CD4-positive, alpha-beta T cell treated with Interleukin-6 for 4 hours (primary cell): ENCODE measurements at regions not wholly inside any gene's neighbourhood (a gene's known extent, or its start where the extent isn't known, plus 50 kb on each side); places are given as distances from the start of the nearest gene placed in this dataset.
"Not testable (repeated sequence)": the region's sequence is repeated elsewhere in the genome, so short reads cannot be mapped to it uniquely, and the experiment has no call there.

Experiments used
- DNase-seq: peaks from one replicate; pipeline ENCODE4 v3.0.0-alpha.2; 2020; ENCODE audit warnings: mixed read lengths

DNA sequence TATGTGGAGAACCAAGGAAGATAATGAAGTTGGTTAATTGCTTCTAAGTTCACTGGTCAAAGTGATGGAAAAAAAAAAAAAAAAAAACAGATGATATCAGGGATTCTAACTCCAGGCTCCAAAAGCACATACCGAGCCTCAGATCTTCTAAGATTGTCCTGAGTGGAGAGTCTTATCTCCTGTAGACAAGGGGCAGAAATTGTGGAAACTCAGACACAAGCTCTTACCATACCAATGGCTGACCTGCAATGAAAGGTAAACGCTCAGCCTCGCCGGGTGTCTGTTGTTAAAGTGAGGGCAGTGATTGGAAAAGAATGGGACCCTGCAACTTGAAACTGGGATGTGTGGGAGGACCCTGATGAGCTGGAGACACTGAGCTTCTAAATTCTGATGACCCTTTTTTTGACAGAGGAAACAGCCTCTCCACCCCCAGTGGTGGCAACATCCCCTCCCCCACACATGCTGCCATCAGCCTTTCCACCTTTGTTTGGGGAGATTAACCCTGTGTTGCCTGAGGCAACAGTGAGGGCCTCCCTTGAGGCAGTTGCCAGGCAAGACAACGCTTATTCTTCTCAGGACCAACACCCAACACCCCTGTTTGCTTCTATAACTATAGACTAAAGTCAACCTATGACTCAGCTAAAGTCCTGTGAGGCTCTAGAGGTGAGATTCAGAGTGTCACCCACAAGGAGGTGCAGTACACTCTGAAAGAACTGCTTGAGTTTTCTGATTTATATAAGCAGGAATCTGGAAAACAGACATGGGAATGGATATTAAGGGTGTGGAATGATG lies 154.0 kb downstream of the THBS2 start:
- no peak for DNase-seq

GRCh38 chr6:169098651-169099050 lies 155.0 kb downstream of the THBS2 start:
- DNase-seq = not testable (repeated sequence)

- no peak for DNase-seq
Observed at GRCh38 chr6:169098116-169098515, 155.5 kb downstream of the THBS2 start.

GRCh38 chr6:169097381-169097959 lies 156.2 kb downstream of the THBS2 start:
- no peak for DNase-seq

DNA sequence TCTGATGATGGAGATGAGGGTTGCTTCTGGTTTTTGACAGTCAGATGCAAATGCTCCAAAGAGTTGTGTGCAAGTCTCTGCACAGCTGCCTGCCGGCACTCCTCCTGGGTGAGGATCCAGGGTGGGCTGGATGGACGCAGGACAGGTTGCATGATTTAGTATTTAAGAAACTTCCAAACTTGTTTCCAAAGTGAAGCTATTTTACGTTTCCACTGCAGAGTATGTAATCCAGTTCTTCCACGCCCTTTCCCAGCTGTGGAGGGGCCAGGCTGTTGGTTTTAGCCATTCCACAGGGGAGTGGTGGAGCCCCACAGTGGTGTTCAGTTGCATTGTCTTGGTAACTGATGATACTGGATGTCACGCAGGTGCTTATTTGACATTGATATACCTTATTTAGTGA lies 157.3 kb downstream of the THBS2 start:
- DNase-seq = no peak

DNA sequence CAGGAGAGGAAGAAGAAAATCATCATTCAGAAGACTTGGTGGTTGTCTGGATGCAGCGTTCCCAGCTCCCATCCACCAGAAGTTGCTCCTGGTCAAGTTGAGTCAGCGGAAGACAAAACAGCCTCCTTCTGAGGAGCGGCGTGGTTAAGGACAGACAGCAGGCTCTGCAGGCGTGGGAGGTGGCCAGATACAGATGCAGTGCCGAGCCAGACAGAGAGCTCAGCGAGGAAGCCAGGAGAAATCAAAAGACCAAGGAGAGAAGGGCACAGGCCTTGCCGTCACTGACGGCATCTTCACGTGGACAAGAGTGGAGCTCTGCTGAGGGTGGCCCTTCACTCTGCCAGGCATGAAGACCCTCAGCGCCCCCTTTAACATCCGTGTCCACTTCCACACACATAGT lies 158.5 kb downstream of the THBS2 start:
- no peak for DNase-seq

- DNase-seq = no peak
Observed at GRCh38 chr6:169094552-169094950, 159.1 kb downstream of the THBS2 start.

DNA sequence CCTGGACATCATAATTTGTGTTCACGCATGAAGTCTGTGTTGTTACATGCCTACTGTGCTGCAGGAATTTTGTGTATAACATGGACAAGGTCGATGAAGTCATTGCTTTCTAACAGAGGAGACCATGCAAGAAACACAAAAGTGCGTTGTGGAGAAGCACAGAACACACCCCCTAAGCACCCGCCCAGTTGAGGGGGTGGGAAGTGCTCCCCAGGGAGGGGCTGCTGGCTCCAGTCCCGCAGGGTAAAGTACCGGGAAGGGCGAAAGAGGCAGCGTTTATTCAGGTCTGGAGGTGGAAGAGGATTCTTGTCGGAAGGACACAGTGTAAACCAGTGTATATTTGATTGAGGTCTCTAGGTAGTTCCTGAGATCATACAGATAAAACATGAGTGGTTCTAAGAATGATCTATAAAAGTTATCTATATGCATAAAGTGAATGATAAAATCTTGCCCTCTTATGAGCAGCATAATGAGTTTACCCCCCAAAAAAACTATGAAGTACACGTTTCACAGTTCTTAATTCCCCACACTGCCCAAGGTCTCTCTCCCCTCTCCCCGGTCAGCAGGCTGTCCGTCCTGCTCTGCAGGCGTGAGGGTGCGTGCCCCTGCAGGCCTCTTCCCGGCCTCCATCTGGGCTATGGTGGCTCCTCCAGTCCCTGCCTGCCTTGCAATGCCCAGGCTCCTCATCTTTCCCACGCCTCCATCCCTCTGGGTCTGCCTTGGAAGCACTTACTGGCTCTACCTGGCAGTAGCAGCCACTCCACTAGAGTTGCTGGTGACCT lies 159.7 kb downstream of the THBS2 start:
- no peak for DNase-seq

- no peak for DNase-seq
Observed at GRCh38 chr6:169093066-169093723, 160.5 kb downstream of the THBS2 start.

- DNase-seq = no peak
Observed at GRCh38 chr6:169092375-169092774, 161.3 kb downstream of the THBS2 start.

- DNase-seq = not testable (repeated sequence)
Observed at GRCh38 chr6:169090514-169091127, 163.0 kb downstream of the THBS2 start.

- DNase-seq = no peak
Observed at GRCh38 chr6:169088762-169089161, 164.9 kb downstream of the THBS2 start.

DNA sequence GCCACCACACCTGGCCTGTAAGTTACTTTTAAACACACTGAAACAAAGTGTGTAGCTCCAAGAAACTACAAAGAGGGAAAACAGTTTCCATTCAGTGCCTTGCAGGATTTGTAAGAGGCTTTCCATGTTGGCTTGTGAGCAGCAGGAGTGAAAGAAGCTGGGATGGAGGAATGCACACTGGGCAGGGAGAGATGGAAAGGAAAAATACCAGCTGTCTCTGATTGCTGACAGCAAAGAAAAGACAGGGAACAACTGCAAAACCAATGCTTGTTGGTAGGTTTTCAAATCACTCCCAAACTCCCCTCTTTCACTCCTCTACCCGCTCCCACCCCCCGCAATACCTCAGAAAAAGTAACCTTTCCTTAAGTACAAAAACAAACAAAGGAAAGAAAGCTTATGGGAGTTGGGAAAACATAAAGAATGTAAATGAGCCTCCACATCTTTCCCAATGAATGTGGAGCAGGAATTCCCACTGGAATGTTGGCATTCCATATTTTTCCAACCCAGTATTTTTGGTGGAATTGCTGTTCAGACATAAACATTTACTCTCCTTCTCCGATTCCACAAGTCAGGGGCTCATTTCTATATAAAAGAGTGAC lies 166.1 kb downstream of the THBS2 start:
- no peak for DNase-seq

DNA sequence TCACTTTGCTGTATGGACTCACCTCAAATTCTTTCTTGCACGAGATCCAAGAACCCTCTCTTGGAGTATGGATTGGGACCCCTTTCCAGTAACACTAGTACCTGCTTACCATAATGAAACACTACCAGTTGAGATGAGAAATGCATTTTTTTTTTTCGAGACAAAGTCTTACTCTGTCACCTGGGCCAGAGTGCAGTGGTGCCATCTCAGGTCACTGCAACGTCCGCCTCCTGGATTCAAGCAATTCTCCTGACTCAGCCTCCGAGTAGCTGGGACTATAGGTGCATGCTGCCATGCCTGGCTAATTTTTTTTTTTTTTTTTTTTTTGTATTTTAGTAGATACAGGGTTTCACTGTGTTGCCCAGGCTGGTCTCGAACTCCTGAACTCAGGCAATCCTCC lies 167.0 kb downstream of the THBS2 start:
- DNase-seq = not testable (repeated sequence)

- no peak for DNase-seq
Observed at GRCh38 chr6:169086020-169086419, 167.6 kb downstream of the THBS2 start.

DNA sequence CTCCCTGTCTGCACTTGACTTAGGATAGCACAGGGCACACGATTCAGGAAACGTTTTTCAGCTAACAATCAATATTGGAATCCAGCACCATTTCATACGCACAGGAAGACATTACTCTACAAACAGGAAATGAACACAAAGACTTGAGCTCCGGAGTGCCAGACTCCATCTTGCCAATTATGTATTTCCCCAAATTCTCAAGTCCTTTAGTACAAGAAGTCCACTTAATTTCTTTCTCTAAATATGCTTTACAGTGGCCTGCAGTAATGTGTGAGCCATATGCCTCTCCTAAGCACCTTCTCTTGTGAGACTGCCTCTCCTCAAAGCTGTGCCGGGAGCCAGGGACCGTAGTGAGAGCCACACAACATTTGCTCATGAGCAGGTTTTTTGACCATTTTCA lies 168.2 kb downstream of the THBS2 start:
- no peak for DNase-seq

DNA sequence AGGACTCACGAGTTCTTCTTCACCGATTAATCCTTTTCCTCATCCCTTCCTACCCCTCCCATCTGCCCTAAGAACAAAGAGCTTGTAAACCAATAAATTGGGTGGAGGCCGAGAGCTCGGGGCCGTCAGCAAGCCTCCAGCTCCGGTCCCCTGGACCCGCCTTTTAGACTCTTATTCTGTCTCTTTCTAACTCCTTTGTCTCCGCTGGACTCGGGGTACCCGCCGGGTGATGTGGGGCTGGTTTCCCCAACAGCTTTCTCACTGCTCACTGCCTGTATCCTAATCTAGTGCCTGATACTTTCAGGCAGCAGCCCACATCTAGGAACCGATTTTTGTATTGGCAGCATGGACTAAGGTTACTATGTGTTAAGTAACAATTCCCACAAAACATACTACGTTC lies 169.1 kb downstream of the THBS2 start:
- DNase-seq = not testable (repeated sequence)

GRCh38 chr6:169084067-169084466 lies 169.6 kb downstream of the THBS2 start:
- DNase-seq = no peak

- DNase-seq = no peak
Observed at GRCh38 chr6:169083508-169083874, 170.2 kb downstream of the THBS2 start.

GRCh38 chr6:169082817-169083507 lies 170.7 kb downstream of the THBS2 start:
- DNase-seq = no peak

DNA sequence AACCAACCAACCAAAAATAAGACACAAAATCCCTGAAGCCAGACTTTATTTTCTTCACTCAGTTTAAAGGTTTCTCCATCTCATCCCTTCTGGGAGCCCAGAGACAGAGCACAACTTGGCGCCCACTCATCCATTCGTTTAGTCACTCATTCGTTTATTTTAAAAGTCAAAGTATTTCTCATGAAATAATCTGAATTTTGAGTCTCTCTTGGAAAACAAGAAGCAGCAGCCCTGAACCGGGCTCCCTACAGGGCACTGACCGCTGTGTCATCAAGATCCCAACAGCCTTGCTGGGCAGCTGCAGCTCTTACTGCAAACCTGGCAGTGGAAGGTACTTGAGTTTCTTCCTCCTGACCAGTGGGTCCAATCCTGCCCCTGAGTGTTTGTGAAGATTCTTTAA lies 171.6 kb downstream of the THBS2 start:
- no peak for DNase-seq

GRCh38 chr6:169081248-169081647 lies 172.4 kb downstream of the THBS2 start:
- no peak for DNase-seq
